ENCODE measurements at regions not wholly inside any gene's neighbourhood (a gene's known extent, or its start where the extent isn't known, plus 50 kb on each side); places are given as distances from the start of the nearest gene placed in this dataset.

DNA sequence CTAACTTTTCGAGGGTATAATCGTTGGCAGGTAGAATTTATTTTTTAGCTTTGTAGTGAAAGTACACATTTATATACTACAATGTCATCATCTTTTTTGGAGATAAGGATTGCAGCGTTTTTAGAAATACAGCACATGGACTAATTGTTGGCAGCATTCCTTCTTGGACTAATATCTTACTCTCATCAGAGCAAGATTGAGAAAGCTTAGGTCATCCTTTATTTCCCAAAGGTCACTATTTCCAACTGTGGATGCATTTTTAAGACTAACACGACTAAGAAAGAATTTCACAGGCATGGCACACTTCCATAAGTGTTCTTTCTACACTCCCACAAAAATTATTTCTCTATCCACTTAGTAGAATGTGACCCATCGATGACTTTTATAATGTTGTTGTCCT, 732.3 kb downstream of the NCAM2 start:
- no peak for DNase-seq

DNA sequence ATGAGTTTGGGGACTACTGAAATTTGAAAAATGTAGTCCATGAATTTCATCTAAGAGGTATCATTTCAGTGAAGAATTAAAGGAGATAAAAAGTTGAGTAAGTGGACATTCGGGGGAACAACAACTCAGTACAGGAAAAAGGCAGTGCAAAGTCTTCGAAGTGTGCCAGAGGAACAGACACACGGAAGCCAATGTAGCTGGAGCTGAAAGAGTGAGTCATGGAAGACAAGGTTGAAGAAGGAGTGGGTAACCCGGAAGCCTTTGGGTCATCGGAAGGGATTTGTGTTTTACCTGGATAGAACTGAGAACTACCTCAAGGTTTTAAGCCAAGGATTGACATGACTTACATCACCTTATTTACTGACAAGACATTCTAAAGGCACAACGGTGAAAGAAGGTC, 733.4 kb downstream of the NCAM2 start:
- no peak for DNase-seq

DNA sequence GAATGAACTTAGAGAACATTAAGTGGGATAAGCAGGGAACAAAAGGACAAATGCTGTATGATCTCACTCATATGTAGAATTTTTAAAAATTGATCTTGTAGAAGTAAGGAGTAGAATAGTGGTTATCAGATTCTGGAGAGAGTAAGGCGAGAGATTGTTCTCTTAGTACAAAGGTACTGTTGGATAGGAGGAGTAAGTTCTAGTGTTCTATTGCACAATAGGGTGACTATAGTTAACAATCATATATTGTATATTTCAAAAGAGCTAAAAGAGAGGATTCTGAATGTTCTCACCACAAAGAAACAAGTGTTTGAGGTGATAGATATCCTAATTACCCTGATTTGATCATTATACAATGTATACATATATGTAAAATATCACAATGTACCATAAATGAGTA, 735.9 kb downstream of the NCAM2 start:
- no peak for DNase-seq

DNA sequence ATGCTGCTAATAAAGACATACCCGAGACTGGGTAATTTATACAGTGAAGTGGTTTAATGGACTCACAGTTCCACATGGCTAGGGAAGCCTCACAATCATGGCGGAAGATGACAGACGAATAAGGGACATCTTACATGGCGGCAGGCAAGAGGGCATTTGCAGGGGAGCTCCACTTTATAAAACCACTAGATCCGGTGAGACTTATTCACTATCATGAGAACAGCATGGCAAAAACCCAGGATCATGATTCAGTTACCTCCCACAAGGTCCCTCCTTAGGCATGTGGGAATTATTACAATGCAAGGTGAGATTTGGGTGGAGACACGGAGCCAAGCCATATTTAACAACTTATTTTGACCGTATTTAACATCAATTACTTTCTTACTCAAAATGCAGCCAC, 739.0 kb downstream of the NCAM2 start:
- DNase-seq = no peak

DNA sequence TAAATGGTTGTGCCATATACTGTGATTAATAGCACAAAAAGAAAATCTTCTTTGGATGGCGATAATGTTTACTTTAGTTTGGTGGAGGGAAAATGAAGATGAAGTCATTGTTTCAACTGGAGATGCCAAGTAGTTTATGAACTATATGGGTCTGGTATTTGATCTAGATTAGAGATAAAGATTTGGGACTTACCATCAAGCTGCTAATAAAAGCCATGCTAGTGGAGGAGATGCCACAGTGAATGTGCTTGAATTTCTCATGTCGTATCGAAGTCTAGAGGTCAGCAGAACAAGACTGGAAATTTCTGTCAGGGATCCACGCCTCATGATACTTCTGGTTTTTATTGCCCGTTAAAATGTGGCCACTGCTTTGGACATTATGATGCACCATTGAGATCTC, 742.0 kb downstream of the NCAM2 start:
- no peak for DNase-seq

DNA sequence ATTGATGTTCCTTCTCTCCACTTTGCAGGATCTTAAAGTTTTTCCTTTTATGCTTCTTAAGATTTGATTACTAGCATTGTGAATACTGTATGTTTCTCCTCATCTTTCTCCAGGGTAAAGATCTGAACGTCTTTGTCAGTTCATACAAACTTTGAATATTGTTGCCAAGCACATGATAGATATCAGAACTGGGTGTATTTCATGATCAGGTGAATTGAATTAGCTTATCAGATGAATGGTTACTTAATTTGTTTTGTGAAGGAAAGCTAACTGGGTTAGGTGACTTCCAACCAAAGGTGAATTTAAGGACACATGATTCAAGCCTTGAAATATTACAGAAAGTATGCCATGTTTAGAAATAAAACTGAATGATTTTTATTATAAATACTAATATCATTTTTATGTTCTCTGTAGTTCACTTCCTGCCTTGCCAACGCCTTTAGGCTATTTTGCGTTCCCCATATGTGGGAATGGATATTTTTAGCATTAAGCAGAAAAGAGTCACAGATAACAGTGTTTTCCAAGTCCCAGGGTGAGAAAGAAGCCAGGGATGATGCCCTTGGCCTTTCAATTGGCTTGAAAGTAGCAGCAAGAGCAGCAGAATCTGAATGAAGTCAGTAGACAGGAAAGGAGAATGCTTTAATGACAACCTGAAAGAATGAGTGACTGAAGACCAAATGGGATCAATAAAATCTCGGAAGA, 752.1 kb downstream of the NCAM2 start:
- DNase-seq = no peak

DNA sequence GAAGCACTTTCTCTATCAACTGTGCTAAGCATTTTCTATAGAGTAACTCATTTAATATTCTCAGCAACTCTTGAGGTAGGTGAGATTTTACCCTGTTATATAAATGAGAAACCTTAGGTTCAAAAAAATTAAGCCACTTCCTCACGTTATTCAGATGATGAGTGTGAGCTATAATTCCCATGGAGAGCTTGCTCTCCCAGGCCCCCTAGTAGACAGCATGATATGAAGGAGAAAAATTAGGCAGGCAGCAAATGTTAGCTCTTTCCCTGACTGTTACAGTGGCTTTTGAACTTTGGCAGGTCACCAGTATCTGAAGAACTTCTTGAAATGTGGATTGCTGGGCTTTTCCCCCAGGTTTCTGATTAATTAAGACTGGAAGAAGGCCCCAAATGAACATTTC, 753.1 kb downstream of the NCAM2 start:
- DNase-seq = no peak

DNA sequence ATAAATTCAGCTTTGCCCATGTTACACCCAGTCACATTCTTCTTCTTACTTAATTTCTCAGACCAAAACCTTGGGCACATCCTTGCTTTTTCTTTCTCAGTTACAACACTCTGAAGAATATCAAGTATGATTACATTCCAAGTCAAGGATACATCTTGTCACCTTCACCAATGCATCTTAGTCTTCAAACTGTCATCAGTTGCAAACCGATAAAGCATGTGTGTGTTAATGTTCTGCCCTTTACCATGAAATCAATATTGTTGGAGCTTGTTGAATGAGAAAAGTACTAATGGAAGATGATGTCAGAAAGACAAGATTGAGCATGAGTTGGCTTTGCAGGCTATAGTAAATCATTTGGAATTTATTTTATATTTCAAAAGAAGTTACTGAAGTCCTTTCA, 764.6 kb downstream of the NCAM2 start:
- DNase-seq = no peak

DNA sequence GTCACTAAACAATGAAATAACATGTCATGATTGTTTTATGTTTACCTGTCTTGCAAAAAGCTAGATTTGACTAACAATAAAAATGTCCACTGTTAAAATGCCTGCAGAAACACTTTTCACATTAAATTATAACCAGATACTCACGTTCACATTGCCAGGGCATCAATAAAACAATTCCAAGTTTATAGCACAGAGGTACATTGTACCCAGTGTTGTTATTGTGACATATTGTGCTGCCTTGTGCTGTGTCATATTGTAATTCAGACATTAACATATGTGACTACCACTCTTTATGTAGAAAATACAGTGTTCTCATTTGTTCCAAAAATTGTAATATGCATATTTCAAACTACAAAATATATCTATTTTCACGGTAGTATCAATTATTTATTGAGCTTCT, 766.1 kb downstream of the NCAM2 start:
- no peak for DNase-seq

DNA sequence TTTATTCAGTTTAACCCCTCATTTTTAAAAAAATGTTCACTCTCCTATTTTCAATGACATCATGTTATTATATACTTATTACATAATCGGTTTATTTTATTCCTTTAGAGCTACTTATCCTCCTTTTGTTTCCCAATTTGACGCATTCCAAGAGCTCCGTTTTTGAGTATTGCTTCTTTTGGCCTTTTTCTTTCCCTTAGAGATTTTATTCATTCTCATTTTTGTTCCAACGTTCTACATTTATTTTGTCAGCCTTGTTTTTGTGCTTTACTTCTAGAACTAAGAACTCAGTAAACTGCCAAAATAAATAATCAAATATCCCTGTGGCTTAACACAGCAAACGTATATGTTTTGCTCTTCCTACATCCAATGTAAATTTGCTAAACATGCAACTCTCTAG, 769.1 kb downstream of the NCAM2 start:
- DNase-seq = no peak

DNA sequence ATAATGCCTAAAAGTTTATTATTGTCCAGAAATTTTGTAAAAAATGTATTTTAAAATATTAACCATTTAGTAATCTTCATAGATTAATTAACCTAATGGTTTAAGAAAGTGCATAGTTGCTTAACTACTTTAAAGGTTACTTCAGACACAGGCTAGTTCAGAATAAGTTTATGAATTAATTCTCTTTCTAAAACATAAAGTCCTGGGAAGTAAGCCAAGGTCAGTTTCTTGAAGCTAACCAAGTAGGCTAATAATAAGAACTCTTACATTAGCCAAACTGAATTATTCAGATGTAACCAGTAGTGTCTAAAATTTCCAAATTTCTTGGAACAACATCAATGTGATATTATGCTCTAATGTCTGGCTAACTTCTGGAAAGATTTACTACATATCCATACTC, 790.4 kb downstream of the NCAM2 start:
- no peak for DNase-seq

DNA sequence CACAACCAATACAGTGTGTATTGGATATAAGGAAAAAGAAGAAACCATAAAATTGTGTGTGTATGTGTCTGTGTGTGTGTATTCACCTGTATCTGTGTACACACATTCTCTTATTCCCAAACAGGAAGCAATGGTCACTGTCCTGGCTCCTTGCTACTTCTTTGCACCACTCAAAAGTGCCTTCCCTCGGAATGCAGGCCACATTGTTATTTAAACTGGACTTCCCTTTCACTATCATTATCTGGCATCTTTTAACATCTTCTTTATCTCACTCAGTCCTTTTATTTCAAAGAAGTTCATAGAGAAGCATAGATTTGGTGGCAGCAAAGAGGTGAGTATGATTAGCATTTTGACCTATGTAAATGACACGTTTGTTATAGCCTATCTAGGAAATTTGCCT, 803.7 kb downstream of the NCAM2 start:
- DNase-seq = no peak

DNA sequence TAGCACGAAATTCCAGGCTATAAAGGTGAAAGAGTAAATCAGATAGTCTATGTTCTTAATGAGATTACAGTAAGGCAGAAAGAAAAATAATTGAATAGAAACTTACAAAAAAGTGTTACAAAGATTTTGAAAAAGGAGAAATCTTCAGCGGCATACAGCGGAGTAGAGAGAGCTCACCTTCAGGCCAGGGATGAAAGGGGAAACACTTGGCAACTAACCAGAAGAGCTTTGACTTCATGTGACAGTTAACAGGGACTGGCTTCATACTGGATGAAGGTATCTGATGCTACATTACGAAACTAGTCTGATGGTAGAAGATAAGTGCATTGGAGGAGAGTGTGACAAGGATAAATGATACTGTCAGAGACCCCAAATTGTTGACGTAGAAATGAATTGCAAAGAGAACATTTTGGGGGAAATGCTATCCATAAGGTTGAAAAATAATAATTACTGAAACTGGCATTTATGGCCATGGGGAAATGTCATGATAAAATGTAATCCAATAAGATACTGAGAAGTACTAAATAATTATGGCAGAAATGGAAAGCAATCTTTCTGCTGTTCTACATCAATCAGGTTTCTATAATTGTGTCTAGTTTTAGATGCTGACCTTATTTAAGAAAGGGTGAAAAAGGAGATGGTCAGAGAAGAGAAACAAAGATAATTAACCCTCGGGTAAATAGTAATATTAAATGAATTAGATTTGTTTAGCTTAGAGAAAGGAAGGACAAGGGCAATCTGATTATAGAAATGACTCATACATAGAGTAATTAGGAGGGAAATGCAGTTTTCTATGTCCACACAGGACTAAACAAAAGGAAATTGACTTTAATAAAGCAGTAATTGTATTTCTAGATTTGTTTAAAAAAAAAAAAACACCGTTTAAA, 808.7 kb downstream of the NCAM2 start:
- no peak for DNase-seq

DNA sequence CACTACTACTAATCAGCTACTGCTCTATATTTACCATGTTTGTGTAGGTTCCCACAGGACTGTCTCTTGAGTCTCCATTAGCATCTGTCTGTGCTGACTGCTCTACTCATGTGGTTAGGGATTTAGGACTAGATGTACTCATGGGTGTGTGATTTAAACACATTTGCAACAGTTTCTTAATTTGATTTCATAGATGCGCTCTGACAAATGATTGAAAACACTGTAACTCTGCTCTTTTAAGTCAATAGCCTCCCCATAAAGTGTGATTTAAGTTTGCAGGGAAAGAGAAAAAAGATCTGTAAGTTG, 809.3 kb downstream of the NCAM2 start:
- no peak for DNase-seq

DNA sequence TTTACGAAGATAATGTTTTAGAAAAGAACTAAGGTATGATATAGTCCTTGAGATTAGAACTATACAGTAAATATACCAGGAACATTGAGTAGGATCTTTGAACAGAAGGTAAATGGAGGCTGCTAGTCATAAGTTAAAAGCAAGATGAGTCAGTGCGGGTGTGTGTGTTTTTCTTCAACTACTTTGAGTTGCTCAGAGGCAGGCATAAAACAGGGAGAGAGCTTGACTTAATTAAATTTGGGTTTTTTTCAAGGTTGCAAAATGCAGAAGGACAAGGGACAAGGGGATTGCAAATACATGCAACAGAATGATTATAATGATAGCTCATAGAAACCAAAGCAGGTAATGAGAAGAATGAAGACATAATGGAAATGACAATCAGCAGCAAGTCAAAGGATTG, 815.1 kb downstream of the NCAM2 start:
- no peak for DNase-seq

DNA sequence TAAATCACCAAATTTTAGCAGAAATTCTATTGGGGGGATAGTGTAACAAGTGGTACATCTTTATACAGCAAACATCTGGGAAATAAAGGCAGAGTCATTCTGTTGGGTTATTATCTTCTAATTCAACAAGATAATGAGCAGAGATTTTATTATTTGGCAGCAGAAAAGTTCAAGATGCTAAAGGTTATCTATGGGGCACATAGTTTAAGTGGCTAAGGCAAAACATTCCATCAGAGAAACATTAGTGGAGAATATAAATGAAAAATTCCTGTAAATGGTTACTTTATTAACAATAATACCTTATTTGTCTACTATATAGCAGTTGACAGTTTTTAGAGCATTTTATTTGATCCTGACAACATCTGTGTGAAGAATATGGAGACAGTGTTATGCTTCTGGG, 815.7 kb downstream of the NCAM2 start:
- DNase-seq = no peak

DNA sequence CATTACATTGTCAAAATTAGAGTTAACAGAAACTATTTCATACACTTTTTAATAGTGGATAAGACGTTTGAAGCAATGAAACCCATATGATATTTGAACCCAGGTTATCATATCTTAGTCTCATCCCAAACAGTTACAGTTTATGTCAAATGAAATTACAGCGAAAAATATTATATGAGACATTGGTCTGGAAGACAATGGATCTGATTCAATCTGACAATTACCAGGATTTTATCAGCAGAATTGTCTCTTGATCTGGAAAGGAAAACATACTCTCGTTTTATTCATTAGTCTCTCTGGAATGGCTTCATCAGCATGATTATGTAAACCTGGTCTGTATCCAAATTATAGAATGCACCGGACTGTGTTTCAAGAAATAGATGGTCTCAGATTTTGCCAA, 818.6 kb downstream of the NCAM2 start:
- no peak for DNase-seq

DNA sequence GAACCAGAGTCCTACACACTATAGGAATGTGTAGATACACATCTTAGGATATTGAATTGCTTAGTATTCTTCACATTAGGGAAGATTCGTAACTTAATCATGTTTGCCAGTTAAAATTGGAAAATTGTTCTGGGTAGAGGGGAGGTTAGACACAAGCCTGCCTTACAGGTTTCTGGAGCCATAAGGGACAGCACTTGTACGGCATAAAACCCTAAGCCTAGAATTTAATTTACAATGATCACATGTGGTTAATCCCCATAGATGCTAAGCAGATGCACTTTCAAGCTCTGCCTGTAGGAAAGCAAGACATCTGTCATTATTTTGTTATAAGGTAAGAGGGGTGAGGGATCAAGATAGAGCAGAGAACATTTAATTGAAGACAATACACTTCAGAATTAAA, 820.7 kb downstream of the NCAM2 start:
- DNase-seq = no peak

DNA sequence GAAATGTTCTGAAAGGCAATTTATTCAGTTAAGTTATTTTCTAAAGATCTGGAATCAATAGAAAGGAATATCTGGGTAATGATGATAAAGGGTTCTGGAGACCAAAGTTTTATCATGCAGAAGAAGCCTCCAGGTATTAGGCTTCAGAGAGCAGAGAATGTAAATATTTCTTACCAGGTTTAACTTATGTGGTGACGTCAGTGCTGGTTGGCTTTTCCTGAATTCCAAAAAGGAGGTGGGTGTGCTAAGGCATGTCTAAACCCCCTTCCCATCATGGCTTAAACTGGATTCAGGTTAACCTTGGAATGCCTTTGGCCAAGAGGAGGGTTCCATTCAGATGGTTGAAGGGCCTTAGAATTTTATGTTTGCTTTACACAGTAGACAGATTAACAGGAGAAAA, 829.9 kb downstream of the NCAM2 start:
- no peak for DNase-seq

DNA sequence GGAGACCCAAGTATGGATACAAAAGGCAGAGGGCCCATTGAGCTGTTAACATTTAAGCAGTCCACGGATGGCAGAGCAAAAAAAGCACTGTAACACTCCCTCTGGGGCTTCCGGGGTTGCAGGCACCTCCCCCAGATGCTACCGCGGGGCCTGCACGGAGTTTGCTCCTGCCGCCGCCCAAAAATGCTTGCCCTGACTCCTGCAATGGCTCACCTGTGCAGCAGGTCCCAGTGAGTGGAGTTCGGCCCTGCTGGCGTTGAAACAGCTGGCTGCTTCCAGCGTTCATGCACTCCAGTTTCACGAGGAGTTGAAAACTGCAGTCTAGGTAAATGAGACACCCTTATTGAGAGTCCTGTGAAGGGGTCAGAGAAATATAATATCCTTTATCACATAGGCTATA, 832.8 kb downstream of the NCAM2 start:
- DNase-seq = no peak

DNA sequence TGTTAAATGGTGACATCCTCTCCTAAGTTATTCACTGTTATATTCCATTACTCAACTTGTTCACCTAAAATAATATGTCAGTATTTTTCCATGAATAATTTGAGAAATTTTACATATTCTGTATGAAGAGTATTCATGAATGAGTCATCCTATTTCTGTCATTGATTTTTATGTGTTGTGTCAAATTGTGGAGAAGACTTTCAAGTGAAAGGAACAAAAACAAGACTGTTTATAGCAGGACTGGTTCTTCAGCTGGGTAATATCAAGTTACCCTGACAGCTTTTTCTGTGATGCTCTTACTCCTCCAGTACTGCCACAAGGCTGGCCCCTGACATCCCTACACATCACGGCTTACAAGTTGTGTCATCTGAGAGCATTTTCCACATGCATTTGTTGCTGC, 847.7 kb downstream of the NCAM2 start:
- DNase-seq = no peak

DNA sequence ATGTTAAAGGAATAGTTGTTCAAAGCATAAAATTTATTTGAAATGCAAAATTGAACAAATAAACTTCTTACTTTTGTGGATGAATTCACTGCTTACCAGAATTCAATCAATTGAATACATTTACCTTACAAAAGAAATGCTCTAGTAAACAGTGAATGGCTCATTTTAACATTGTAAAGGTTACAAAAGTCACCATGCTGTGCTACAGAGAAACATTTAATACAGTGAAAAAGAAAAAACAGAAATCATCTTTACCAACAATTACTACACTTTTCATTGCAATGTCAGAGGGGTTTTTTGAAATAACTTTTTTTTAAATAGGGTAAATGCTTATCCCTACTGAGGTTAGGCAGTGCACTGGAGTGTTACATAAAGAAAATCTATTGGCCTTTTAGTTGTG, 853.0 kb downstream of the NCAM2 start:
- no peak for DNase-seq

DNA sequence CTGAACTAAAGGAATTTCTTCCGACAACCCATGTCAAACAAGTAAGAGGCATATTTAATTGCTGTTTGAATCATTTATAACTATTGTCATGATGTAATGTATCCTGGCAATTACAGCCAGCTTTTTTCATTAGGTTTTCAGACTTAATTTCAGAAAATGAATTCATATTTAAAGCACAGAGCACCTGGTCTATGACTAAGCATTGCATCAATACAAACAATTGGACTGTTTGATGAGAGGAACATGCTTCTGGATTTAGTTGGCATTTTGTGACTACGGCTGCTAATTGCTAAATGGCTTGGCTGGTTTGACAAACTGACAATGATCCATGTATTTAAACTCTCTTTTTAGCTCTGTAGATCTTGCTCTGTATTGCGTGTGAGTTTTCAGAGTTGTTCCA, 853.4 kb downstream of the NCAM2 start:
- no peak for DNase-seq

DNA sequence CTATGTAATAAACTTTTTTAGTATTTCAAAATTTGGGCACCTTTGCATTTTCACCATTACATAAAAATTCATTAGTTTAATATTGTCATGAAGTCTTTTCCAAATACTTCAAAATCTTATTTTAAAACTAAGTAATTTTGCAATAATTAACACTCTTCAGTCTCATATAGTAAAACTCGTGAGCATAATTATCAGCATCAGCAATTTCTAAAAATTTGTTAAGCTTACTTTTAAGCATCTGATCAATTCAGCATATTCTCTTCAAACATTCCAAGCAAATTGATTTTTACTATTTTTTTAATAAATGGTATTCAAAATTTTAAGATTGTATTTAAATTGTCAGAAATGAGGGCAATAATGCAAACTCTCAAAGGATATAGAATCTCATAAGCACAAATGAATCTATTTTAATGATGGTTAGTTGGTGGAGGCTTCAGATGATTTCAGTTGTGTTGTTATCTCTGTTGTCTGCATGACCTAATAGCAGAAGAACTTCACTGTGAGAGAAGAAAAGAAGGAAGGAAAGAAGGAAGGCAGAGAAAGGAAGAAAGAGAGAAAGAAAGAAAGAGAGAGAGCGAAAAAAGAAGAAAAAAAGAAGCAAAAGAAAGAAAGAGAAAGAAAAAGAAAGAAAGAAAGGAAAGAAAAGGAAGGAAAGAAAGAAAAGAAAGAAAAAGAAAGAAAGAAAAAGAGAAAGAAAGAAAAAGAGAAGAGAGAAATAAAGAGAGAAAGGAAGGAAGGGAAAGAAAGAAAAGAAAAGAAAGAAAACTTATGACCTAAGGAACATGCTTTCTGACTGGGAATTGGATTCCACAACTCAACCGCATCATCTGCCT, 860.5 kb downstream of the NCAM2 start:
- DNase-seq = no peak

Data from GF-D8 (cell line).